GM13977 (cell line): ENCODE measurements at regions not wholly inside any gene's neighbourhood (a gene's known extent, or its start where the extent isn't known, plus 50 kb on each side); places are given as distances from the start of the nearest gene placed in this dataset.

Source experiments
- DNase-seq: peaks from one replicate; pipeline ENCODE4 v3.0.0; 2012; ENCODE audit warnings: low spot score
- CTCF ChIP-seq: IDR thresholded peaks from 2 replicates; pipeline ENCODE4 v1.5.1; 2012; ENCODE audit warnings: mild to moderate bottlenecking, control low read depth; ENCODE audit not compliant: insufficient read depth; ENCODE audit errors: extremely low read depth, missing control alignments
- in situ Hi-C: fragments of 300-500 bp; cut with MboI; formaldehyde crosslinking; loops from one replicate; pipeline ENCODE4 v1.12.0; 2022; ENCODE audit warnings: low sequenced_read_pairs, low pct_unique_long_range_greater_than_20kb, mixed read lengths, inconsistent platforms; ENCODE audit not compliant: unreplicated experiment

- DNase-seq: no peak
- TF ChIP-seq CTCF: no peak
- in situ Hi-C loops: no loop called here
Observed at GRCh38 chr6:106000935-106001334, 85.2 kb upstream of the PRDM1 start.

- TF ChIP-seq CTCF: no peak
- in situ Hi-C loops: no loop called here
- DNase-seq: no peak
Observed at GRCh38 chr6:105997482-105997881, 88.7 kb upstream of the PRDM1 start.

- in situ Hi-C loops: no loop called here
- DNase-seq: no peak
- TF ChIP-seq CTCF: no peak
Observed at GRCh38 chr6:105995391-105995865, 90.7 kb upstream of the PRDM1 start.

- in situ Hi-C loops: no loop called here
- no peak for TF ChIP-seq CTCF
- peak; percentile 39 for DNase-seq
Observed at GRCh38 chr6:105994591-105995390, 91.3 kb upstream of the PRDM1 start.

- TF ChIP-seq CTCF: no peak
- peak; percentile 61 for DNase-seq
- in situ Hi-C loops: no loop called here
Observed at GRCh38 chr6:105994118-105994590, 92.0 kb upstream of the PRDM1 start.

GRCh38 chr6:105993341-105994117 lies 92.6 kb upstream of the PRDM1 start:
- no peak for TF ChIP-seq CTCF
- DNase-seq: no peak
- in situ Hi-C loops: no loop called here
